Neural progenitor cell (in vitro differentiated cells): ENCODE measurements at regions not wholly inside any gene's neighbourhood (a gene's known extent, or its start where the extent isn't known, plus 50 kb on each side); places are given as distances from the start of the nearest gene placed in this dataset.

Experiments used
- DNase-seq: peaks from one replicate; pipeline ENCODE4 v3.0.0-alpha.2; 2016; ENCODE audit warnings: low spot score
- H2AFZ ChIP-seq: fragments of 200-600 bp; sonication (generic); replicated peaks from 2 replicates; pipeline ENCODE4 v1.6.1; 2016; ENCODE audit warnings: antibody characterized with exemption
- H3F3A ChIP-seq: fragments of 200-600 bp; sonication (generic); 2 replicates; pipeline ENCODE4 v1.6.1; 2016; ENCODE audit warnings: antibody characterized with exemption, low read depth
- H3K27ac ChIP-seq: fragments of 200-600 bp; sonication (generic); 2 replicates; pipeline ENCODE4 v1.5.1; 2016; ENCODE audit warnings: mild to moderate bottlenecking
- H3K27me3 ChIP-seq: fragments of 200-600 bp; sonication (generic); 2 replicates; pipeline ENCODE4 v1.6.1; 2016; ENCODE audit warnings: mild to moderate bottlenecking, moderate library complexity
- H3K36me3 ChIP-seq: fragments of 200-600 bp; sonication (generic); 2 replicates; pipeline ENCODE4 v1.5.1; 2016
- H3K4me1 ChIP-seq: fragments of 200-600 bp; sonication (generic); 2 replicates; pipeline ENCODE4 v1.6.1; 2016; ENCODE audit warnings: mixed run types
- H3K4me2 ChIP-seq: fragments of 200-600 bp; sonication (generic); 2 replicates; pipeline ENCODE4 v1.6.1; 2016
- H3K4me3 ChIP-seq: fragments of 200-600 bp; sonication (generic); 2 replicates; pipeline ENCODE4 v1.5.1; 2016
- H3K79me2 ChIP-seq: fragments of 200-600 bp; sonication (generic); 2 replicates; pipeline ENCODE4 v1.6.1; 2016; ENCODE audit warnings: low read depth
- H3K9ac ChIP-seq: fragments of 200-600 bp; sonication (generic); 2 replicates; pipeline ENCODE4 v1.6.1; 2016
- H3K9me3 ChIP-seq: fragments of 200-600 bp; sonication (generic); 2 replicates; pipeline ENCODE4 v1.5.1; 2016; ENCODE audit warnings: low read depth
- H4K20me1 ChIP-seq: fragments of 200-600 bp; sonication (generic); 2 replicates; pipeline ENCODE4 v1.6.1; 2016; ENCODE audit warnings: low read depth
- H3K27ac Mint-ChIP-seq: 3 replicates; pipeline ENCODE4 v1.8.0; 2021; ENCODE audit warnings: mixed read lengths
- H3K27me3 Mint-ChIP-seq: 2 replicates; pipeline ENCODE4 v1.8.0; 2022; ENCODE audit warnings: low read depth, mild to moderate bottlenecking, inconsistent platforms, moderate library complexity, mixed read lengths; ENCODE audit not compliant: insufficient read depth
- H3K36me3 Mint-ChIP-seq: 3 replicates; pipeline ENCODE4 v1.8.0; 2021; ENCODE audit warnings: mixed read lengths
- H3K4me1 Mint-ChIP-seq: 3 replicates; pipeline ENCODE4 v1.8.0; 2021; ENCODE audit warnings: mixed read lengths
- H3K4me3 Mint-ChIP-seq: 3 replicates; pipeline ENCODE4 v1.8.0; 2021; ENCODE audit warnings: mild to moderate bottlenecking, moderate library complexity, mixed read lengths
- H3K9me3 Mint-ChIP-seq: 3 replicates; pipeline ENCODE4 v1.8.0; 2020; ENCODE audit warnings: mixed read lengths
- CTCF ChIP-seq: fragments of 200-600 bp; sonication (generic); IDR thresholded peaks from 2 replicates; pipeline ENCODE4 v1.5.1; 2017; ENCODE audit warnings: antibody characterized with exemption, mild to moderate bottlenecking
- EZH2 ChIP-seq: fragments of 200-600 bp; sonication (generic); IDR thresholded peaks from 2 replicates; pipeline ENCODE4 v1.6.1; 2017; ENCODE audit warnings: antibody characterized with exemption, mild to moderate bottlenecking, moderate library complexity
- EZH2phosphoT487 ChIP-seq: fragments of 200-600 bp; sonication (generic); IDR thresholded peaks from 2 replicates; pipeline ENCODE4 v1.6.1; 2017; ENCODE audit warnings: antibody characterized with exemption

GRCh38 chr14:27096091-27096490 is 498.3 kb upstream of the NOVA1 start:
- no peak for TF ChIP-seq EZH2phosphoT487
- TF ChIP-seq CTCF: no peak
- no peak for TF ChIP-seq EZH2
- Mint-ChIP-seq H3K4me3 (no peak overlapping the region), H3K27me3 (peaks cover 2% of the 10 kb centered on the region), H3K27ac (no peak overlapping the region), H3K36me3 (no peaks in the 10 kb centered on the region), H3K9me3 (no peaks in the 10 kb centered on the region), H3K4me1 (no peaks in the 10 kb centered on the region)
- H3K4me3 ChIP-seq: no peak overlapping the region
- no peaks in the 10 kb centered on the region for H3F3A ChIP-seq
- H3K9ac ChIP-seq: no peak overlapping the region
- H2AFZ ChIP-seq: no peak overlapping the region
- H3K36me3 ChIP-seq: no peaks in the 10 kb centered on the region
- H3K4me1 ChIP-seq: no peaks in the 10 kb centered on the region
- H3K27me3 ChIP-seq: no peaks in the 10 kb centered on the region
- H3K27ac ChIP-seq: no peak overlapping the region
- DNase-seq: no peak
- H3K9me3 ChIP-seq: no peaks in the 10 kb centered on the region
- H4K20me1 ChIP-seq: no peaks in the 10 kb centered on the region
- H3K79me2 ChIP-seq: no peaks in the 10 kb centered on the region
- H3K4me2 ChIP-seq: no peak overlapping the region

- Histone ChIP-seq H3K9me3 (no peaks in the 10 kb centered on the region), H3K4me3 (no peak overlapping the region), H3K27me3 (no peaks in the 10 kb centered on the region), H3K79me2 (no peaks in the 10 kb centered on the region), H3K9ac (no peak overlapping the region), H2AFZ (no peak overlapping the region), H3K36me3 (no peaks in the 10 kb centered on the region), H3K27ac (no peak overlapping the region), H4K20me1 (no peaks in the 10 kb centered on the region), H3F3A (no peaks in the 10 kb centered on the region), H3K4me1 (no peaks in the 10 kb centered on the region), H3K4me2 (no peak overlapping the region)
- no peak for DNase-seq
- no peak overlapping the region for H3K4me3 Mint-ChIP-seq
- no peaks in the 10 kb centered on the region for H3K36me3 Mint-ChIP-seq
- no peaks in the 10 kb centered on the region for H3K9me3 Mint-ChIP-seq
- TF ChIP-seq EZH2phosphoT487: no peak
- TF ChIP-seq CTCF: no peak
- TF ChIP-seq EZH2: no peak
- H3K27me3 Mint-ChIP-seq: peaks cover 2% of the 10 kb centered on the region
- no peak overlapping the region for H3K27ac Mint-ChIP-seq
- H3K4me1 Mint-ChIP-seq: no peaks in the 10 kb centered on the region
Observed at GRCh38 chr14:27098451-27098850, 500.6 kb upstream of the NOVA1 start.

- TF ChIP-seq CTCF (no peak), EZH2phosphoT487 (no peak), EZH2 (no peak)
- Histone ChIP-seq H2AFZ (no peak overlapping the region), H3K9me3 (no peaks in the 10 kb centered on the region), H3K9ac (no peak overlapping the region), H3K79me2 (no peaks in the 10 kb centered on the region), H4K20me1 (no peaks in the 10 kb centered on the region), H3K4me1 (no peaks in the 10 kb centered on the region), H3K27me3 (no peaks in the 10 kb centered on the region), H3F3A (no peaks in the 10 kb centered on the region), H3K36me3 (no peaks in the 10 kb centered on the region), H3K27ac (no peak overlapping the region), H3K4me2 (no peak overlapping the region), H3K4me3 (no peak overlapping the region)
- DNase-seq: no peak
- H3K27me3 Mint-ChIP-seq: peaks cover 4% of the 10 kb centered on the region
- no peaks in the 10 kb centered on the region for H3K9me3 Mint-ChIP-seq
- H3K27ac Mint-ChIP-seq: no peak overlapping the region
- no peaks in the 10 kb centered on the region for H3K36me3 Mint-ChIP-seq
- no peak overlapping the region for H3K4me3 Mint-ChIP-seq
- H3K4me1 Mint-ChIP-seq: no peaks in the 10 kb centered on the region
Observed at GRCh38 chr14:27114180-27114579, 516.3 kb upstream of the NOVA1 start.

- Mint-ChIP-seq H3K27me3 (no peaks in the 10 kb centered on the region), H3K27ac (no peak overlapping the region), H3K9me3 (peaks cover 11% of the 10 kb centered on the region), H3K4me3 (no peak overlapping the region), H3K4me1 (no peaks in the 10 kb centered on the region), H3K36me3 (no peaks in the 10 kb centered on the region)
- no peaks in the 10 kb centered on the region for H3K27me3 ChIP-seq
- H2AFZ ChIP-seq: no peak overlapping the region
- H3K9ac ChIP-seq: no peak overlapping the region
- H3K9me3 ChIP-seq: no peaks in the 10 kb centered on the region
- no peaks in the 10 kb centered on the region for H3K4me1 ChIP-seq
- DNase-seq: no peak
- H3K36me3 ChIP-seq: no peaks in the 10 kb centered on the region
- no peaks in the 10 kb centered on the region for H3K79me2 ChIP-seq
- H3K4me3 ChIP-seq: no peak overlapping the region
- H3K4me2 ChIP-seq: no peak overlapping the region
- H3F3A ChIP-seq: no peaks in the 10 kb centered on the region
- H3K27ac ChIP-seq: no peak overlapping the region
- no peaks in the 10 kb centered on the region for H4K20me1 ChIP-seq
- TF ChIP-seq CTCF (no peak), EZH2 (no peak), EZH2phosphoT487 (no peak)
Observed at GRCh38 chr14:27123162-27123561, 525.3 kb upstream of the NOVA1 start.
